ENCODE measurements at regions not wholly inside any gene's neighbourhood (a gene's known extent, or its start where the extent isn't known, plus 50 kb on each side); places are given as distances from the start of the nearest gene placed in this dataset.

- no peak overlapping the region for H3K27ac ChIP-seq (ENCODE audit: low read depth, low read length)
- no peaks in the 10 kb centered on the region for H3K4me1 ChIP-seq (ENCODE audit: control insufficient read depth in 3 of 3, insufficient read depth in 3 of 3, low read length in 3 of 3)
- no peaks in the 10 kb centered on the region for H3K9me3 ChIP-seq (ENCODE audit: control insufficient read depth in 3 of 3, low read length in 3 of 3)
- H3K36me3 ChIP-seq (ENCODE audit: control insufficient read depth in 3 of 3, insufficient read depth in 3 of 3, low read length in 3 of 3), result no peaks in the 10 kb centered on the region
- peaks cover 13 to 16% (median 15%) of the 10 kb centered on the region in 3 donors for H3K27me3 ChIP-seq (ENCODE audit: control insufficient read depth in 3 of 3, insufficient read depth in 3 of 3, low read length in 3 of 3)
- H3K4me3 ChIP-seq (ENCODE audit: low read length in 3 of 3), result no peak overlapping the region
- no peak overlapping the region for H3K9ac ChIP-seq (ENCODE audit: low read depth in 1 of 3, low read length in 3 of 3)
Measured at GRCh38 chr9:134976403-134976802, 58.7 kb upstream of the FCN1 start.

GRCh38 chr9:134978272-134978671 lies 60.6 kb upstream of the FCN1 start:
- Histone ChIP-seq H3K9me3 (ENCODE audit: control insufficient read depth in 3 of 3, low read length in 3 of 3) (no peaks in the 10 kb centered on the region), H3K9ac (ENCODE audit: low read depth in 1 of 3, low read length in 3 of 3) (no peak overlapping the region), H3K27ac (ENCODE audit: low read depth, low read length) (no peak overlapping the region), H3K27me3 (ENCODE audit: control insufficient read depth in 3 of 3, insufficient read depth in 3 of 3, low read length in 3 of 3) (peaks cover under 1 to 10% (median 8%) of the 10 kb centered on the region in 3 donors), H3K36me3 (ENCODE audit: control insufficient read depth in 3 of 3, insufficient read depth in 3 of 3, low read length in 3 of 3) (no peaks in the 10 kb centered on the region), H3K4me1 (ENCODE audit: control insufficient read depth in 3 of 3, insufficient read depth in 3 of 3, low read length in 3 of 3) (no peaks in the 10 kb centered on the region), H3K4me3 (ENCODE audit: low read length in 3 of 3) (no peak overlapping the region)

- no peak overlapping the region for H3K9ac ChIP-seq (ENCODE audit: low read depth in 1 of 3, low read length in 3 of 3)
- H3K27ac ChIP-seq (ENCODE audit: low read depth, low read length), result no peak overlapping the region
- H3K36me3 ChIP-seq (ENCODE audit: control insufficient read depth in 3 of 3, insufficient read depth in 3 of 3, low read length in 3 of 3), result no peaks in the 10 kb centered on the region
- H3K27me3 ChIP-seq (ENCODE audit: control insufficient read depth in 3 of 3, insufficient read depth in 3 of 3, low read length in 3 of 3), result peaks cover 0 to 23% (median 19%) of the 10 kb centered on the region in 3 donors
- H3K4me1 ChIP-seq (ENCODE audit: control insufficient read depth in 3 of 3, insufficient read depth in 3 of 3, low read length in 3 of 3), result no peaks in the 10 kb centered on the region
- H3K4me3 ChIP-seq (ENCODE audit: low read length in 3 of 3), result no peak overlapping the region
- no peaks in the 10 kb centered on the region for H3K9me3 ChIP-seq (ENCODE audit: control insufficient read depth in 3 of 3, low read length in 3 of 3)
Measured at GRCh38 chr9:134980516-134980915, 62.8 kb upstream of the FCN1 start.

- Histone ChIP-seq H3K9me3 (ENCODE audit: control insufficient read depth in 3 of 3, low read length in 3 of 3) (no peaks in the 10 kb centered on the region), H3K9ac (ENCODE audit: low read depth in 1 of 3, low read length in 3 of 3) (no peak overlapping the region)
Measured at GRCh38 chr9:134980991-134981390, 63.3 kb upstream of the FCN1 start.

GRCh38 chr9:134981829-134982228 lies 64.1 kb upstream of the FCN1 start:
- H3K4me1 ChIP-seq (ENCODE audit: control insufficient read depth in 3 of 3, insufficient read depth in 3 of 3, low read length in 3 of 3), result no peaks in the 10 kb centered on the region
- no peak overlapping the region for H3K9ac ChIP-seq (ENCODE audit: low read depth in 1 of 3, low read length in 3 of 3)
- H3K4me3 ChIP-seq (ENCODE audit: low read length in 3 of 3), result no peak overlapping the region
- no peaks in the 10 kb centered on the region for H3K36me3 ChIP-seq (ENCODE audit: control insufficient read depth in 3 of 3, insufficient read depth in 3 of 3, low read length in 3 of 3)
- peaks cover 0 to under 1% (median 0%) of the 10 kb centered on the region in 3 donors for H3K9me3 ChIP-seq (ENCODE audit: control insufficient read depth in 3 of 3, low read length in 3 of 3)
- peaks cover 0 to 23% (median 19%) of the 10 kb centered on the region in 3 donors for H3K27me3 ChIP-seq (ENCODE audit: control insufficient read depth in 3 of 3, insufficient read depth in 3 of 3, low read length in 3 of 3)
- no peak overlapping the region for H3K27ac ChIP-seq (ENCODE audit: low read depth, low read length)

More at GRCh38 chr9:134980991-134981390, 63.3 kb upstream of the FCN1 start:
- Histone ChIP-seq H3K4me3 (ENCODE audit: low read length in 3 of 3) (no peak overlapping the region), H3K27ac (ENCODE audit: low read depth, low read length) (no peak overlapping the region), H3K4me1 (ENCODE audit: control insufficient read depth in 3 of 3, insufficient read depth in 3 of 3, low read length in 3 of 3) (no peaks in the 10 kb centered on the region), H3K36me3 (ENCODE audit: control insufficient read depth in 3 of 3, insufficient read depth in 3 of 3, low read length in 3 of 3) (no peaks in the 10 kb centered on the region), H3K27me3 (ENCODE audit: control insufficient read depth in 3 of 3, insufficient read depth in 3 of 3, low read length in 3 of 3) (peaks cover 0 to 23% (median 19%) of the 10 kb centered on the region in 3 donors)

GRCh38 chr9:134982311-134982710 lies 64.6 kb upstream of the FCN1 start:
- Histone ChIP-seq H3K36me3 (ENCODE audit: control insufficient read depth in 3 of 3, insufficient read depth in 3 of 3, low read length in 3 of 3) (no peaks in the 10 kb centered on the region), H3K9me3 (ENCODE audit: control insufficient read depth in 3 of 3, low read length in 3 of 3) (peaks cover 3 to 4% (median 3%) of the 10 kb centered on the region in 3 donors), H3K27me3 (ENCODE audit: control insufficient read depth in 3 of 3, insufficient read depth in 3 of 3, low read length in 3 of 3) (peaks cover 0 to 23% (median 19%) of the 10 kb centered on the region in 3 donors), H3K9ac (ENCODE audit: low read depth in 1 of 3, low read length in 3 of 3) (no peak overlapping the region), H3K27ac (ENCODE audit: low read depth, low read length) (no peak overlapping the region), H3K4me3 (ENCODE audit: low read length in 3 of 3) (no peak overlapping the region), H3K4me1 (ENCODE audit: control insufficient read depth in 3 of 3, insufficient read depth in 3 of 3, low read length in 3 of 3) (no peaks in the 10 kb centered on the region)

- H3K9ac ChIP-seq (ENCODE audit: low read depth in 1 of 3, low read length in 3 of 3), result no peak overlapping the region
- H3K9me3 ChIP-seq (ENCODE audit: control insufficient read depth in 3 of 3, low read length in 3 of 3), result peaks cover 3 to 6% (median 3%) of the 10 kb centered on the region in 3 donors
- peaks cover 0 to 27% (median 19%) of the 10 kb centered on the region in 3 donors for H3K27me3 ChIP-seq (ENCODE audit: control insufficient read depth in 3 of 3, insufficient read depth in 3 of 3, low read length in 3 of 3)
- no peaks in the 10 kb centered on the region for H3K4me1 ChIP-seq (ENCODE audit: control insufficient read depth in 3 of 3, insufficient read depth in 3 of 3, low read length in 3 of 3)
- H3K36me3 ChIP-seq (ENCODE audit: control insufficient read depth in 3 of 3, insufficient read depth in 3 of 3, low read length in 3 of 3), result no peaks in the 10 kb centered on the region
- no peak overlapping the region for H3K4me3 ChIP-seq (ENCODE audit: low read length in 3 of 3)
- no peak overlapping the region for H3K27ac ChIP-seq (ENCODE audit: low read depth, low read length)
Measured at GRCh38 chr9:134983074-134983473, 65.4 kb upstream of the FCN1 start.

GRCh38 chr9:134983506-134984371 lies 66.0 kb upstream of the FCN1 start:
- H3K9ac ChIP-seq (ENCODE audit: low read depth in 1 of 3, low read length in 3 of 3), result no peak overlapping the region
- H3K27ac ChIP-seq (ENCODE audit: low read depth, low read length), result no peak overlapping the region
- H3K9me3 ChIP-seq (ENCODE audit: control insufficient read depth in 3 of 3, low read length in 3 of 3), result peaks cover 3 to 6% (median 3%) of the 10 kb centered on the region in 3 donors
- peaks cover 0 to 27% (median 21%) of the 10 kb centered on the region in 3 donors for H3K27me3 ChIP-seq (ENCODE audit: control insufficient read depth in 3 of 3, insufficient read depth in 3 of 3, low read length in 3 of 3)
- H3K4me1 ChIP-seq (ENCODE audit: control insufficient read depth in 3 of 3, insufficient read depth in 3 of 3, low read length in 3 of 3), result no peaks in the 10 kb centered on the region
- H3K4me3 ChIP-seq (ENCODE audit: low read length in 3 of 3), result no peak overlapping the region
- H3K36me3 ChIP-seq (ENCODE audit: control insufficient read depth in 3 of 3, insufficient read depth in 3 of 3, low read length in 3 of 3), result no peaks in the 10 kb centered on the region

GRCh38 chr9:134984372-134985265 lies 66.9 kb upstream of the FCN1 start:
- Histone ChIP-seq H3K27me3 (ENCODE audit: control insufficient read depth in 3 of 3, insufficient read depth in 3 of 3, low read length in 3 of 3) (peaks cover 0 to 28% (median 27%) of the 10 kb centered on the region in 3 donors), H3K36me3 (ENCODE audit: control insufficient read depth in 3 of 3, insufficient read depth in 3 of 3, low read length in 3 of 3) (no peaks in the 10 kb centered on the region)

More at GRCh38 chr9:134984372-134985265, 66.9 kb upstream of the FCN1 start:
- Histone ChIP-seq H3K9me3 (ENCODE audit: control insufficient read depth in 3 of 3, low read length in 3 of 3) (peaks cover 3 to 6% (median 3%) of the 10 kb centered on the region in 3 donors), H3K27ac (ENCODE audit: low read depth, low read length) (no peak overlapping the region), H3K9ac (ENCODE audit: low read depth in 1 of 3, low read length in 3 of 3) (no peak overlapping the region), H3K4me1 (ENCODE audit: control insufficient read depth in 3 of 3, insufficient read depth in 3 of 3, low read length in 3 of 3) (no peaks in the 10 kb centered on the region), H3K4me3 (ENCODE audit: low read length in 3 of 3) (no peak overlapping the region)

Data from skeletal muscle tissue (tissue), 3 donors.